COR-L47 (cell line): ENCODE measurements at regions not wholly inside any gene's neighbourhood (a gene's known extent, or its start where the extent isn't known, plus 50 kb on each side); places are given as distances from the start of the nearest gene placed in this dataset.

Source experiments
- DNase-seq: peaks from one replicate; lab custom pipeline; 2025; lab: John Stamatoyannopoulos, UW

DNA sequence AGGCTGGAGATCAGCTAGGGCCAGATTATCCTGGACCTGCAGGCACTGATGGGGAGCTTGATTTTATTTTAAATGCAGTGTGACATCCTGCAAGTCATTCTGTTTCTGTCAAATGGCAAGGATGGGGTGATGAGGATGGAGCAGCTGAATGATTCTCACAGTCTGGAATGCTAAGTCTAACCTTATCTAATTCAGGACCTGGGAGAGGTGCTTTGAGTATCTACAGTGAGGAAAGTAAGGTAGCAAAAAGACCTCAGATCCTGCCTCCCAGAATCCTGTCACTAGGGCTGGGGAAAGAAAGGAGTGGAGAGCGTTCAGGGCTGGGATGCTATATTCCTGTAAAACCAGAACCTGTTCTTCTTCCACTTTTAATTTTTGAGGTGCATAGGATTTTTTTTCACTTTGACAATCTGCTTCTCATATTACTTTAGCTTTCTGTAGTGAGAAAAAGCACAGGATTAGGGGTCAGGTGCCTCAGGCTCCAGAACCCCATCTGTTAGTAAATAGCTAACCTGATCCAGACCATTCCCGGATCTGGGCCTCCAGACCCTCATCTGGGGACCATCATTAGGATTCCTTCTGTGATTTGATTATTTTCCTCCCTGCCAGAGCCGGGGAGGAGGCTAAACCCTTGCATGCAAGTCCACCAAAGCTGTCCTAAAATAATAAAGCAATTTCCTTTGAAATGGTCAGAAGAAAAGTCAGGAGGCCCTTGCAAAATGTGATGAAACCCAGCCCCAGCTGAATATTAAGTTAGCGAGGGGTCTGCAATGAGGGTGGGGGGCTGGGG, 54.7 kb downstream of the ASCL1 start:
- no peak for DNase-seq

GRCh38 chr12:103012884-103013283, 55.4 kb downstream of the ASCL1 start:
- DNase-seq = no peak

DNA sequence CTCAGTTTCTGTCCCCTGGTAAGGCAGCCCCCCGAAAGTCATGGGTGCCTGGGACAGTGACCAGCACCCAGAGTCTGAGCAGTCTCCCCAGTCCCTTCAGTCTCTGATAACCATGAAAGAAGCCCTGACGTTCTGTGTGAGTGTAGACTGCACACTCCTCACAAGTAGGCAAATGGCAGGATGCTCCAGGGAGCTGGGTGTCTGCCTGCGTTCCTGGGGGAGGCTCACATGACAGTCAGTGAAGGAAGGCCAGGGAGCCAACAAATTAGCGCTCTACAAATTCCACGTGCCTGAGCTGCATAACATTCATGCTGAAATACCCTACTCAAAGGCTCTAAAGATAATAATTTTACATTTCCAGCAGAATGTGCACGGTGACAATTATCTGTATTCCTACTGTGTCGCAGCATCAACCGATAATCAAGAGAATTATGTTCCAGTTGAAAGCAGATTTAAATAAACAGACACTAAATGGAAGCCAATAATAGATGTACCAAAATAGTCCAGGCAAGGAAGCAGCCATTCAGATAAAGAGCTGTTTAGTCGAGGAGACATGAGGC, 56.3 kb downstream of the ASCL1 start:
- DNase-seq = peak; percentile 80

DNA sequence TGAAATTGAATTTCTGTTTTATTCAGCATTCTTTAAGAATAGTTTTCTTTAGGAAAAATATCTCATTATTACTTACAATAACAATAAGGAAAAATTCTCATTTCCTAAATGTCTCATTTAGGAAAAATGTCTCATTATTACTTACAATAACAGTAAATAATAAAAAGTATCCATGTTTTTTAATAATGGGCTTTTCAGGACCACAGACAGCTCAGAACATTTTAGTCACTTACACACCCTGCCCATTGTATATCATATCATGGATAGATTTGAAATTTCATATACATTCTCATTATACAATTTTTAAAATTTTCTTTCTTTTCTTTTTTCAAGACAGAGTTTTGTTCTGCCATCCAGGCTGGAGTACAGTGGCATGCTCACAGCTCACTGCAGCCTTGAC, 58.9 kb downstream of the ASCL1 start:
- DNase-seq = no peak

GRCh38 chr12:103020839-103021238, 63.4 kb downstream of the ASCL1 start:
- DNase-seq = no peak

GRCh38 chr12:103021538-103022218, 64.2 kb downstream of the ASCL1 start:
- no peak for DNase-seq

GRCh38 chr12:103024650-103025049, 67.2 kb downstream of the ASCL1 start:
- no peak for DNase-seq

DNA sequence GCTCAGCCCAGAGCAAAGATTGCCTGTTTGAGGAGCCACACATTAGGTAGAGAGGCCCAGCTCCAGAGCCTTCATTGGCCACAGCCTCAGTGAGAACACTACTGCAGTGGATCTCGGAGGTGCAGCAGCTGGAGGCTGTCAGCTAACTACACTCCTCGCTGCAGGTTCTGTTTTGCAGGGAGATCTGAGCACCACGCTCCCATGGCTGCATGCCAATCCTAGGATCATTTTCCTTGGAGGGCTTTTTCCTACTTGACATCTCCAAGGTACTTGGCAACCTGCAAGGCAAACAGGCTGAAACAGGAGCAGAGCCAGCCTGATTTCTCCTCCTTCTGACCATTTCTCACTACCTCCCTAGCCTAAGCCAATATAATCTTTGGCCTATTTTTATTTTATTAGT, 69.2 kb downstream of the ASCL1 start:
- DNase-seq = peak; percentile 79

GRCh38 chr12:103028881-103029639, 71.6 kb downstream of the ASCL1 start:
- no peak for DNase-seq

DNA sequence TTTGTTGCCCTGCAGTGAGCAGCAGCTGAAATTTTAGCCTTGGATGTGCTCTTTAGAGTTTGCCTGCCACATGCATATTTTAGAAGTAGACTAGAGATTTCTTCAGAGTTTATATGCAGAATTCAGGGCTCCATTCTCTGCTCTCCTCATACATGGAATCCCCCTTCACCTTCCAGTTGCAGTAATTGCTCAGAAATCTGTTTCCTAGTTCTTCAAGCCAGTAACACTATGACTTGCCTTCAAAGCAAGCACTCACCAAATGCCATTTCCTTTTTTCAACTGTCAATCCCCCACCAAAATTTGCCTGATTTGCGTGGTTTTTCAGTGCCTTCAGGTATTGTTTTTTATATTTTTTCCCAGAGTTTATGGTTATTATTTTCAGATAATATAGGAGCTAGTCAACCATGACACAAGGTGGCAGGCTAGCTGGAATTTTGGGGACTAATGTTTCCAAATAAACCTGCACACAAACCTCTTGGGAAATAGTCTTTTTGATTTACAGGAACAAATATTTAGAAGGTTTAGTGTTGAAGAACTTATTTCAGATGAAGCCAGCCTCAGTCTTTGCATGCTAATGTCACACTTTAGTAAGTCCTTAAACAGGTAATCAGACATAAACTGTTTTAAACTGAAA, 79.2 kb downstream of the ASCL1 start:
- DNase-seq = no peak

GRCh38 chr12:103043531-103044486, 86.3 kb downstream of the ASCL1 start:
- no peak for DNase-seq

- no peak for DNase-seq
Measured at GRCh38 chr12:103046154-103046553, 88.7 kb downstream of the ASCL1 start.

DNA sequence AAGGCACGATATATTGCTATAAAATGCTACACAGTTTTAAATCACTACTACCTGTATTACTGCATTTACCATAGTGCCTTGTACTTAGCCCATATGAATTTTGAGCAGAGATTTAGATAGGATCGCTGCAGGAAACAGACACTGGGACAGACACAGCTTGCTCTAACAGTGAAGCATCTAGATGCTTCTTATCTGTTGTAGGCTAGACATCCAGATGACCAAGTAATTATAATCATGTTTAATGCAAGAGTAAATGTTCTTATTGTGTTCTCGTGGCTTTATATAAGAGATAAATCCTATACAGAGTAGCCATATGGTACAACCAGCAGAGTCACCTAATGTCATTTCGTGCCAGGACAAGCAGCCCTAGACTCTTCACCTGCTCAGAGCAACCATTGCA, 92.8 kb downstream of the ASCL1 start:
- DNase-seq = no peak

DNA sequence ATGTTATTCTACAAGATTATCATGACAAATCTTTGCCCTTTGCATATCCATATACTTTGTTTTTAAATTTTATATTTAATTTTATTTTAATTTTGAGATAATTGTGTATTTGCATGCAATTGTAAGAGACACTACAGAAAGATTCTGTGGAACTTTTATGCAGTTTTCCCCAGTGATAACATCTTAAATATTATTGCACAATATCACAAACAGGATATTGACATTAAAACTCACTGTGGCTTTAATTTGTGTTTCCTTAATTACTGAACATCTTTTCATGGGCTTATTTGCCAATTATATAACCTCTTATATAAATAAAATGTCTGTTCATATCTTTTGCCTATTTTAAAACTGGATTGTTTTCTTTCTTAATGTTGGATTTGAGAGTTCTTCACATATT, 95.6 kb downstream of the ASCL1 start:
- DNase-seq = no peak

DNA sequence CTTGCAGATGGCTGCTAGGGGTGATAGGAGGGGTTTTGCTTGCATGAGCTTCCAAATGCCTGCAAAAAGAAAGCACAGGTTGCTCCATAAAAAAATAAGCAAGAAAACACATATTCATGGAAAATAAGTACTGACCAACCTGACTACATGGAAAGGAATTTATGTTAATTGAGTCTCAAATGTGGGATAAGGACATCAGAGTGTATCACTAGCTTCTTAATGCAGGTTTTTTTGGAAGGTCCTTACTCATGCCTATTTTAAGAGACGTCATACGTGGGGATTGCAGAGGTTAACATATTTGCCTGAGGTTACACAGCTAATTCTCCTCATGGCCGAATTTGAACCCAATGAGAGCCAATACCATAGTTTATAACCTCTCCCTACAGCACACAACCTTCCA, 116.2 kb downstream of the ASCL1 start:
- DNase-seq = no peak

- DNase-seq = no peak
Measured at GRCh38 chr12:103075848-103076247, 118.4 kb downstream of the ASCL1 start.

- DNase-seq = no peak
Measured at GRCh38 chr12:103077108-103077773, 119.8 kb downstream of the ASCL1 start.

- DNase-seq = peak; percentile 42
Measured at GRCh38 chr12:103085541-103085940, 128.1 kb downstream of the ASCL1 start.

DNA sequence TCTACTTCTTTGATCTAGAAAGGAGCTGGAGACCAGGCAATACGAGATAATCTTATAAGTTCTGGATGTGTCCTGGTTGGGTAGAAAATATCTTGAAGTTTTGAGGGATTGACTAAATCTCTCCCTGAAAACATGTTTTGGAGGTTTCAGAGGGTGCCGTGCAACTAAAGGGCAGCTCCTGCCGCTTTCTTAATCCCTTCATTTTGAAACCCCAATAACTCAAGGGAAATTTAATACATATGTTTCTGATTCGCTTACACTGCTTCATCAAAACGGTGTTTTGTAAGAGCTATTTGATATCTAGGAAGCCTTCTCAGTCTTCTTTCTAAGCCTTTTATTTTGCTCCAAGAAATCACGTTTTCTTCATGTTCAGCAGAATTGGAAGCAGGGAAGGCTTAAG, 129.0 kb downstream of the ASCL1 start:
- DNase-seq = no peak

GRCh38 chr12:103093499-103094106, 136.1 kb downstream of the ASCL1 start:
- DNase-seq = no peak
